GM12872 (cell line): ENCODE measurements at regions not wholly inside any gene's neighbourhood (a gene's known extent, or its start where the extent isn't known, plus 50 kb on each side); places are given as distances from the start of the nearest gene placed in this dataset.

Source experiments
- CTCF ChIP-seq: IDR thresholded peaks from 3 replicates; pipeline ENCODE4 v1.5.1; 2011; ENCODE audit warnings: low read depth, mild to moderate bottlenecking, low read length, moderate library complexity; ENCODE audit not compliant: insufficient read depth

- no peak for TF ChIP-seq CTCF
These were observed 223.9 kb upstream of the RXFP2 start for GRCh38 chr13:31515427-31515826.

GRCh38 chr13:31517599-31517998 lies 221.7 kb upstream of the RXFP2 start:
- TF ChIP-seq CTCF, result no peak

- TF ChIP-seq CTCF, result no peak
These were observed 220.7 kb upstream of the RXFP2 start for GRCh38 chr13:31518645-31519044.

GRCh38 chr13:31521435-31521834 lies 217.9 kb upstream of the RXFP2 start:
- no peak for TF ChIP-seq CTCF

GRCh38 chr13:31522396-31522795 lies 216.9 kb upstream of the RXFP2 start:
- TF ChIP-seq CTCF, result no peak

- no peak for TF ChIP-seq CTCF
These were observed 211.2 kb upstream of the RXFP2 start for GRCh38 chr13:31528176-31528575.

- TF ChIP-seq CTCF, result no peak
These were observed 210.6 kb upstream of the RXFP2 start for GRCh38 chr13:31528758-31529157.

GRCh38 chr13:31530922-31531321 lies 208.4 kb upstream of the RXFP2 start:
- TF ChIP-seq CTCF, result no peak
